ENCODE measurements at regions not wholly inside any gene's neighbourhood (a gene's known extent, or its start where the extent isn't known, plus 50 kb on each side); places are given as distances from the start of the nearest gene placed in this dataset.
A peak's percentile ranks its signal among the peaks of the same experiment; 100 is the strongest.

DNA sequence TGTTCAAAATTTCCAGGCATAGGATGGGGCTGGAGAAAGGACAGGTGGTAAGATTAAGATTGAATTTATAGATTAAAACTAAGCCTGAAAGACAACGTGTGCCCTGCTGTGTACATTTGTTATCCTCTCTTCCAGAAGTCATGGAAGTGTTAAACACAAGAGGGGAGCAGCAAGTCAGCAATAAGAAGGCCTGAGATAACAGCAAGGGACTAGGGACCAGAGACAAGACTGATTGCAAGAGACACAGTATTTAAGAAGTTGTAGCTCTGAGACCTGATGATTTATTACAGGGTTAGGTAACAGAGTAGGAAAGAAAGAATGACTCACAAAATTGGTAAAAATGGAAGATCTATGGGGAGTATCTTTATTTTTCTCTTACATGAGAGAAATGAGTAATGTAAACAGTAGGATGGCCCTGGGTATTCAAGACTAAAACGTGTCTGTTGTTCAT, 55.7 kb upstream of the COL1A2 start:
- TF ChIP-seq TAF1 (IDR thresholded peaks at IDR 0.05; ENCODE audit: borderline replicate concordance, insufficient read depth, low read length) (peak; percentile 10; the same call in 1 of the 2 replicates), POLR2AphosphoS5 (IDR thresholded peaks at IDR 0.05; ENCODE audit: low read depth, low read length) (no peak), REST (IDR thresholded peaks at IDR 0.05; ENCODE audit: insufficient read depth in 1 of 2, low read depth in 2 of 2, low read length in 2 of 2) (no peak), SIN3A (IDR thresholded peaks at IDR 0.05; ENCODE audit: borderline replicate concordance, insufficient read depth, low read length) (no peak), FOXP2 (optimal IDR thresholded peaks at IDR 0.05; ENCODE audit: borderline replicate concordance, extremely low read depth, extremely low read length, insufficient read depth) (no peak)

Measured in PFSK-1 (cell line).